ENCODE measurements at regions not wholly inside any gene's neighbourhood (a gene's known extent, or its start where the extent isn't known, plus 50 kb on each side); places are given as distances from the start of the nearest gene placed in this dataset.

GRCh38 chr9:35548571-35548970 is 56.5 kb upstream of the TESK1 start:
- TF ChIP-seq POLR2A (IDR thresholded peaks at IDR 0.05) (no peak), CTCF (IDR thresholded peaks at IDR 0.05) (no peak)

All from heart left ventricle (tissue), 13 donors.